Suprapubic skin (tissue), 4 donors: ENCODE measurements at regions not wholly inside any gene's neighbourhood (a gene's known extent, or its start where the extent isn't known, plus 50 kb on each side); places are given as distances from the start of the nearest gene placed in this dataset.

Experiments
- DNase-seq, 2 donors: peaks; one replicate each; pipeline ENCODE4 v3.0.0-alpha.2; 2019; ENCODE audit warnings: low spot score in 2 of 2
- H3K27ac ChIP-seq: fragments of 200-600 bp; sonication (generic); one replicate; pipeline ENCODE4 v1.5.1; 2019
- H3K27me3 ChIP-seq: fragments of 200-600 bp; sonication (generic); one replicate; pipeline ENCODE4 v1.5.1; 2019
- H3K36me3 ChIP-seq: fragments of 200-600 bp; sonication (generic); one replicate; pipeline ENCODE4 v1.5.1; 2019
- H3K4me1 ChIP-seq: fragments of 200-600 bp; sonication (generic); one replicate; pipeline ENCODE4 v1.5.1; 2019
- H3K4me3 ChIP-seq: fragments of 200-600 bp; sonication (generic); one replicate; pipeline ENCODE4 v1.5.1; 2019; ENCODE audit warnings: mild to moderate bottlenecking
- H3K9me3 ChIP-seq: fragments of 200-600 bp; sonication (generic); one replicate; pipeline ENCODE4 v1.5.1; 2019
- CTCF ChIP-seq, 2 donors: fragments of 200-600 bp in 1 of 2; fragments of 450-650 bp in 1 of 2; sonication (generic) in 1 of 2; IDR thresholded peaks; one replicate each; pipeline ENCODE4 v1.5.1; 2016 to 2019; ENCODE audit warnings: antibody characterized with exemption in 2 of 2, mild to moderate bottlenecking in 1 of 2, moderate library complexity in 1 of 2
- EP300 ChIP-seq: sonication (generic); formaldehyde crosslinking; IDR thresholded peaks from one replicate; pipeline ENCODE4 v1.6.1; 2017; ENCODE audit warnings: antibody characterized with exemption
- POLR2A ChIP-seq, 2 donors: fragments of 450-650 bp; IDR thresholded peaks; one replicate each; pipeline ENCODE4 v1.6.1; 2017; ENCODE audit warnings: antibody characterized with exemption in 2 of 2, mild to moderate bottlenecking in 2 of 2, moderate library complexity in 2 of 2
- POLR2AphosphoS5 ChIP-seq, 3 donors: sonication (generic); formaldehyde crosslinking; IDR thresholded peaks; one replicate each; pipeline ENCODE4 v1.6.1; 2017; ENCODE audit warnings: antibody characterized with exemption in 3 of 3
- WGBS: methylation state at CpG from one replicate; pipeline ENCODE4 v1.1.5; 2018; 5-methylcytosine and 5-hydroxymethylcytosine counted together

GRCh38 chr5:67400752-67401151, 204.2 kb upstream of the CD180 start:
- DNase-seq: no peak
- Histone ChIP-seq H3K36me3 (no peaks in the 10 kb centered on the region), H3K27ac (no peak overlapping the region), H3K4me1 (peaks cover 3% of the 10 kb centered on the region), H3K9me3 (no peaks in the 10 kb centered on the region), H3K27me3 (no peaks in the 10 kb centered on the region), H3K4me3 (no peak overlapping the region)
- 62% methylated on average over 3 of the region's 3 CpGs for WGBS
- TF ChIP-seq CTCF (IDR thresholded peaks at IDR 0.05): no peak
- TF ChIP-seq POLR2AphosphoS5 (IDR thresholded peaks at IDR 0.05): no peak
- TF ChIP-seq EP300: no peak
- TF ChIP-seq POLR2A (IDR thresholded peaks at IDR 0.05): no peak

- Histone ChIP-seq H3K27ac (no peak overlapping the region), H3K27me3 (no peaks in the 10 kb centered on the region), H3K4me1 (no peaks in the 10 kb centered on the region), H3K4me3 (no peak overlapping the region), H3K9me3 (no peaks in the 10 kb centered on the region), H3K36me3 (no peaks in the 10 kb centered on the region)
- DNase-seq: no peak
- 63% methylated on average over 2 of the region's 2 CpGs for WGBS
- no peak for TF ChIP-seq POLR2AphosphoS5 (IDR thresholded peaks at IDR 0.05)
- no peak for TF ChIP-seq EP300
- no peak for TF ChIP-seq POLR2A (IDR thresholded peaks at IDR 0.05)
- no peak for TF ChIP-seq CTCF (IDR thresholded peaks at IDR 0.05)
Measured at GRCh38 chr5:67395790-67396418, 199.3 kb upstream of the CD180 start.

GRCh38 chr5:67393211-67393610, 196.6 kb upstream of the CD180 start:
- Histone ChIP-seq H3K27ac (no peak overlapping the region), H3K27me3 (no peaks in the 10 kb centered on the region), H3K4me3 (no peak overlapping the region), H3K9me3 (no peaks in the 10 kb centered on the region), H3K4me1 (no peaks in the 10 kb centered on the region), H3K36me3 (no peaks in the 10 kb centered on the region)
- no peak for DNase-seq
- TF ChIP-seq CTCF (IDR thresholded peaks at IDR 0.05) (no peak), POLR2AphosphoS5 (IDR thresholded peaks at IDR 0.05) (no peak), POLR2A (IDR thresholded peaks at IDR 0.05) (no peak), EP300 (no peak)

- no peak for TF ChIP-seq POLR2AphosphoS5 (IDR thresholded peaks at IDR 0.05)
- TF ChIP-seq POLR2A (IDR thresholded peaks at IDR 0.05): no peak
- Histone ChIP-seq H3K9me3 (no peaks in the 10 kb centered on the region), H3K4me3 (no peak overlapping the region), H3K4me1 (no peaks in the 10 kb centered on the region), H3K27me3 (no peaks in the 10 kb centered on the region), H3K27ac (no peak overlapping the region), H3K36me3 (no peaks in the 10 kb centered on the region)
- no peak for DNase-seq
- 56% methylated on average over 1 of the region's 1 CpG for WGBS
Measured at GRCh38 chr5:67390935-67391334, 194.3 kb upstream of the CD180 start.

- no peak overlapping the region for H3K27ac ChIP-seq
- DNase-seq: no peak
- no peaks in the 10 kb centered on the region for H3K9me3 ChIP-seq
- no peaks in the 10 kb centered on the region for H3K27me3 ChIP-seq
- H3K4me1 ChIP-seq: no peaks in the 10 kb centered on the region
- H3K4me3 ChIP-seq: no peak overlapping the region
- TF ChIP-seq CTCF (IDR thresholded peaks at IDR 0.05) (no peak), POLR2A (IDR thresholded peaks at IDR 0.05) (no peak), POLR2AphosphoS5 (IDR thresholded peaks at IDR 0.05) (no peak), EP300 (no peak)
- H3K36me3 ChIP-seq: no peaks in the 10 kb centered on the region
Measured at GRCh38 chr5:67383451-67383850, 186.9 kb upstream of the CD180 start.
